H1 (cell line): ENCODE measurements at regions not wholly inside any gene's neighbourhood (a gene's known extent, or its start where the extent isn't known, plus 50 kb on each side); places are given as distances from the start of the nearest gene placed in this dataset.

Experiments
- CHD7 ChIP-seq: fragments of 300-600 bp; sonication (generic); IDR thresholded peaks from 2 replicates; pipeline ENCODE4 v1.7.1; 2012; ENCODE audit warnings: low read length, moderate library complexity, mild to moderate bottlenecking, inconsistent platforms; ENCODE audit not compliant: insufficient replicate concordance
- EGR1 ChIP-seq: IDR thresholded peaks from 2 replicates; pipeline ENCODE4 v1.6.1; 2011; ENCODE audit warnings: low read depth, low read length, borderline replicate concordance
- HDAC2 ChIP-seq, 2 experiments: fragments of 300-600 bp in 1 of 2; sonication (generic) in 1 of 2; IDR thresholded peaks; 2 replicates each; pipeline ENCODE4 v1.6.1; 2011 to 2012; ENCODE audit warnings: low read depth in 2 of 2, low read length in 2 of 2, mild to moderate bottlenecking in 2 of 2, moderate library complexity in 2 of 2, borderline replicate concordance in 1 of 2, inconsistent platforms in 1 of 2
- JUND ChIP-seq: IDR thresholded peaks from 2 replicates; pipeline ENCODE4 v1.6.1; 2011; ENCODE audit warnings: mild to moderate bottlenecking, improper control_type of control experiment, low read length
- KDM1A ChIP-seq: fragments of 200-600, 300-600 bp; sonication (generic); IDR thresholded peaks from 2 replicates; pipeline ENCODE4 v1.7.1; 2016; ENCODE audit warnings: mild to moderate bottlenecking, low read length, borderline replicate concordance
- NANOG ChIP-seq: IDR thresholded peaks from 2 replicates; pipeline ENCODE4 v1.6.1; 2011; ENCODE audit warnings: low read length, low read depth, mild to moderate bottlenecking, inconsistent platforms; ENCODE audit not compliant: insufficient read depth, poor library complexity, severe bottlenecking
- POU5F1 ChIP-seq: IDR thresholded peaks from 2 replicates; pipeline ENCODE4 v1.6.1; 2011; ENCODE audit warnings: low read depth, mild to moderate bottlenecking, low read length, moderate library complexity
- SIRT6 ChIP-seq: IDR thresholded peaks from one replicate; pipeline ENCODE4 v1.7.1; 2012; ENCODE audit warnings: low read length, inconsistent platforms
- TAF1 ChIP-seq: IDR thresholded peaks from 2 replicates; pipeline ENCODE4 v1.6.1; 2011; ENCODE audit warnings: mild to moderate bottlenecking, low read depth, low read length
- TAF7 ChIP-seq: optimal IDR thresholded peaks from 2 replicates; pipeline ENCODE3; 2011; ENCODE audit warnings: low read depth, mild to moderate bottlenecking, inconsistent platforms, low read length, moderate library complexity, borderline replicate concordance

- TF ChIP-seq CHD7 (no peak), TAF1 (no peak), TAF7 (no peak), HDAC2 (IDR thresholded peaks at IDR 0.05; ENCODE audit: borderline replicate concordance in 1 of 2, low read depth in 2 of 2, low read length in 2 of 2) (no peak), POU5F1 (no peak), EGR1 (no peak), NANOG (no peak), KDM1A (no peak), JUND (no peak), SIRT6 (no peak)
- TF ChIP-seq, all 59 proteins: peak for 0
Observed at GRCh38 chr1:217182992-217183391, 447.9 kb downstream of the GPATCH2 start (continued).
